ENCODE measurements at regions not wholly inside any gene's neighbourhood (a gene's known extent, or its start where the extent isn't known, plus 50 kb on each side); places are given as distances from the start of the nearest gene placed in this dataset.

DNA sequence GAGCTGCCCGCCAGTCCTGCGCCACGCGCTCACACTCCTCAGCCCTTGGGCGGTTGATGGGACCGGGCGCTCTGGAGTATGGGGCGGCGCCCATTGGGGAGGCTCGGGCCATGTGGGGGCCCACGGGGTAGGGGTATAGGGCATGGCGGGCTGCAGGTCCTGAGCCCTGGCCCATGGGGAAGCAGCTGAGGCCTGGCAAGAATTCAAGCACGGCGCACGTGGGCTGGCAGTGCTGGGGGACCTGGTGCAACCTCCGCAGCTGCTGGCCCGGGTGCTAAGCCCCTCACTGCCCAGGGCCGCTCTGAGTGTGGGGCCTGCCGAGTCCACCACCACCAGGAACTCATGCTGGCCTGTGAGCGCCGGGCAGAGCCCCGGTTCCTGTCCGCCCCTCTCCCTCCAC is 229.6 kb upstream of the ZNF608 start:
- no peak for TF ChIP-seq POLR2A (IDR thresholded peaks at IDR 0.05)
- TF ChIP-seq, protein P1, sequence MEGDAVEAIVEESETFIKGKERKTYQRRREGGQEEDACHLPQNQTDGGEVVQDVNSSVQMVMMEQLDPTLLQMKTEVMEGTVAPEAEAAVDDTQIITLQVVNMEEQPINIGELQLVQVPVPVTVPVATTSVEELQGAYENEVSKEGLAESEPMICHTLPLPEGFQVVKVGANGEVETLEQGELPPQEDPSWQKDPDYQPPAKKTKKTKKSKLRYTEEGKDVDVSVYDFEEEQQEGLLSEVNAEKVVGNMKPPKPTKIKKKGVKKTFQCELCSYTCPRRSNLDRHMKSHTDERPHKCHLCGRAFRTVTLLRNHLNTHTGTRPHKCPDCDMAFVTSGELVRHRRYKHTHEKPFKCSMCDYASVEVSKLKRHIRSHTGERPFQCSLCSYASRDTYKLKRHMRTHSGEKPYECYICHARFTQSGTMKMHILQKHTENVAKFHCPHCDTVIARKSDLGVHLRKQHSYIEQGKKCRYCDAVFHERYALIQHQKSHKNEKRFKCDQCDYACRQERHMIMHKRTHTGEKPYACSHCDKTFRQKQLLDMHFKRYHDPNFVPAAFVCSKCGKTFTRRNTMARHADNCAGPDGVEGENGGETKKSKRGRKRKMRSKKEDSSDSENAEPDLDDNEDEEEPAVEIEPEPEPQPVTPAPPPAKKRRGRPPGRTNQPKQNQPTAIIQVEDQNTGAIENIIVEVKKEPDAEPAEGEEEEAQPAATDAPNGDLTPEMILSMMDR (IDR thresholded peaks at IDR 0.05): no peak
